ENCODE measurements at regions not wholly inside any gene's neighbourhood (a gene's known extent, or its start where the extent isn't known, plus 50 kb on each side); places are given as distances from the start of the nearest gene placed in this dataset.

GRCh38 chr5:17872204-17872603 is 237.9 kb downstream of the TAF11L14 start:
- H3K36me3 ChIP-seq (ENCODE audit: control insufficient read depth in 2 of 4, insufficient read depth in 4 of 4, low read length in 3 of 4), result no peaks in the 10 kb centered on the region
- no peak overlapping the region for H2AK5ac ChIP-seq (ENCODE audit: low read depth, low read length)
- H3K4me2 ChIP-seq (ENCODE audit: insufficient read depth in 1 of 2, low read depth in 2 of 2, low read length in 2 of 2), result no peak overlapping the region
- H3K23me2 ChIP-seq (ENCODE audit: low read depth, low read length), result no peaks in the 10 kb centered on the region
- H2BK5ac ChIP-seq (ENCODE audit: low read depth, low read length), result no peak overlapping the region
- no peak overlapping the region for H3K14ac ChIP-seq (ENCODE audit: insufficient read length)
- FAIRE-seq (no peak), DNase-seq (ENCODE audit: low read depth in 1 of 2, low spot score in 2 of 2) (no peak)
- no peak overlapping the region for H4K5ac ChIP-seq (ENCODE audit: insufficient read length, low read depth, low read length)
- H2BK20ac ChIP-seq (ENCODE audit: low read length), result no peak overlapping the region
- H4K20me1 ChIP-seq (replicated peaks in 1 of 2; ENCODE audit: control insufficient read depth in 1 of 2, insufficient read depth in 2 of 2, low read length in 2 of 2), result no peaks in the 10 kb centered on the region
- no peak overlapping the region for H2BK120ac ChIP-seq (replicated peaks; ENCODE audit: low read depth, low read length)
- no peak overlapping the region for H3K4ac ChIP-seq (replicated peaks; ENCODE audit: insufficient read length, low read depth, low read length)
- no peaks in the 10 kb centered on the region for H3K79me2 ChIP-seq (ENCODE audit: control insufficient read depth in 1 of 2, insufficient read depth in 2 of 2, low read length in 2 of 2)
- no peak overlapping the region for H3K56ac ChIP-seq (replicated peaks; ENCODE audit: insufficient read length, low read depth, low read length)
- no peaks in the 10 kb centered on the region for H3K79me1 ChIP-seq (ENCODE audit: low read depth, low read length)
- no peak overlapping the region for H2BK12ac ChIP-seq (ENCODE audit: low read depth, low read length)
- ChIA-PET POLR2A (ENCODE audit: partially characterized antibody) (no interaction called here), CTCF (ENCODE audit: partially characterized antibody) (no interaction called here)
- no peaks in the 10 kb centered on the region for H3K4me1 ChIP-seq (replicated peaks in 1 of 4; ENCODE audit: control insufficient read depth in 3 of 4, insufficient read depth in 4 of 4, low read length in 3 of 4)
- H3K9ac ChIP-seq (replicated peaks in 1 of 4; ENCODE audit: extremely low read depth in 1 of 4, low read depth in 3 of 4, low read length in 3 of 4), result no peak overlapping the region
- TF ChIP-seq E2F6 (IDR thresholded peaks at IDR 0.05) (no peak), RXRA (IDR thresholded peaks at IDR 0.05; ENCODE audit: insufficient read depth, low read depth, low read length) (no peak), GABPA (IDR thresholded peaks at IDR 0.05; ENCODE audit: borderline replicate concordance, insufficient read depth, low read length) (no peak), USF2 (IDR thresholded peaks at IDR 0.05; ENCODE audit: low read length) (no peak), CTBP2 (IDR thresholded peaks at IDR 0.05; ENCODE audit: borderline replicate concordance, insufficient read depth, insufficient read length, low read length) (no peak), ASH2L (IDR thresholded peaks at IDR 0.05; ENCODE audit: low read length) (no peak), RBBP5 (IDR thresholded peaks at IDR 0.05; ENCODE audit: borderline replicate concordance, low read depth, low read length) (no peak), PHF8 (conservative IDR thresholded peaks at IDR 0.05; ENCODE audit: low read depth, low read length) (no peak), ZNF274 (IDR thresholded peaks at IDR 0.05; ENCODE audit: borderline replicate concordance, extremely low read depth, low read length) (no peak), RAD21 (IDR thresholded peaks at IDR 0.05 in 1 of 2, conservative IDR thresholded peaks at IDR 0.05 in 1 of 2; ENCODE audit: low read depth in 2 of 2, low read length in 2 of 2) (no peak), KDM5A (IDR thresholded peaks at IDR 0.05; ENCODE audit: low read length) (no peak), POU5F1 (IDR thresholded peaks at IDR 0.05; ENCODE audit: low read depth, low read length) (no peak)
- H3K27ac ChIP-seq (ENCODE audit: low read depth, low read length), result no peak overlapping the region
- no peak overlapping the region for H4K8ac ChIP-seq (ENCODE audit: extremely low read depth, insufficient read depth, low read length)
- no peak overlapping the region for H3K23ac ChIP-seq (ENCODE audit: insufficient read length)
- WGBS, 2 experiments (ENCODE audit: extremely low coverage in 1 of 2, insufficient coverage in 1 of 2, insufficient read length in 1 of 2, insufficient replicate concordance in 2 of 2, low coverage in 1 of 2, low lambda C conversion rate in 2 of 2, missing lambda C conversion rate in 1 of 2), result 96% methylated on average over 4 of the region's 4 CpGs; no CpG with 5 or more reads in 1 of the 2 experiments
- no peaks in the 10 kb centered on the region for H3K9me3 ChIP-seq (ENCODE audit: insufficient read depth in 2 of 2, low read depth in 1 of 2, low read length in 1 of 2)
- no peak overlapping the region for H2AFZ ChIP-seq (ENCODE audit: low read length)
- H3K27me3 ChIP-seq (replicated peaks in 1 of 4; ENCODE audit: control insufficient read depth in 3 of 4, extremely low read depth in 1 of 4, insufficient read depth in 3 of 4, low read length in 3 of 4), result no peaks in the 10 kb centered on the region
- H3K4me3 ChIP-seq (ENCODE audit: extremely low read depth in 1 of 4, insufficient read depth in 2 of 4, low read depth in 3 of 4, low read length in 4 of 4), result no peak overlapping the region
- H4K91ac ChIP-seq (replicated peaks; ENCODE audit: insufficient read length, low read length), result no peak overlapping the region
- H3K18ac ChIP-seq (ENCODE audit: extremely low read depth, low read length), result no peak overlapping the region
- H2BK15ac ChIP-seq (ENCODE audit: low read length), result no peak overlapping the region

Data from H1 (cell line).